ENCODE measurements at regions not wholly inside any gene's neighbourhood (a gene's known extent, or its start where the extent isn't known, plus 50 kb on each side); places are given as distances from the start of the nearest gene placed in this dataset.

- no peak for ATAC-seq (ENCODE audit: low read depth)
- TF ChIP-seq, protein P1, sequence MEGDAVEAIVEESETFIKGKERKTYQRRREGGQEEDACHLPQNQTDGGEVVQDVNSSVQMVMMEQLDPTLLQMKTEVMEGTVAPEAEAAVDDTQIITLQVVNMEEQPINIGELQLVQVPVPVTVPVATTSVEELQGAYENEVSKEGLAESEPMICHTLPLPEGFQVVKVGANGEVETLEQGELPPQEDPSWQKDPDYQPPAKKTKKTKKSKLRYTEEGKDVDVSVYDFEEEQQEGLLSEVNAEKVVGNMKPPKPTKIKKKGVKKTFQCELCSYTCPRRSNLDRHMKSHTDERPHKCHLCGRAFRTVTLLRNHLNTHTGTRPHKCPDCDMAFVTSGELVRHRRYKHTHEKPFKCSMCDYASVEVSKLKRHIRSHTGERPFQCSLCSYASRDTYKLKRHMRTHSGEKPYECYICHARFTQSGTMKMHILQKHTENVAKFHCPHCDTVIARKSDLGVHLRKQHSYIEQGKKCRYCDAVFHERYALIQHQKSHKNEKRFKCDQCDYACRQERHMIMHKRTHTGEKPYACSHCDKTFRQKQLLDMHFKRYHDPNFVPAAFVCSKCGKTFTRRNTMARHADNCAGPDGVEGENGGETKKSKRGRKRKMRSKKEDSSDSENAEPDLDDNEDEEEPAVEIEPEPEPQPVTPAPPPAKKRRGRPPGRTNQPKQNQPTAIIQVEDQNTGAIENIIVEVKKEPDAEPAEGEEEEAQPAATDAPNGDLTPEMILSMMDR (IDR thresholded peaks at IDR 0.05) = no peak
- peaks cover 19% of the 10 kb centered on the region for H3K27me3 Mint-ChIP-seq
- intact Hi-C loops (cut with micrococcal nuclease) = no loop called here
- no peak overlapping the region for H3K27ac Mint-ChIP-seq
- no peak overlapping the region for H3K4me3 Mint-ChIP-seq
- DNase-seq = no peak
- CTCF ChIA-PET = no interaction called here
- H3K36me3 Mint-ChIP-seq (ENCODE audit: low read depth) = no peaks in the 10 kb centered on the region
- no peaks in the 10 kb centered on the region for H3K4me1 Mint-ChIP-seq
- H3K9me3 Mint-ChIP-seq = no peaks in the 10 kb centered on the region
- POLR2A ChIA-PET = no interaction called here
Observed at GRCh38 chr7:39811161-39811614, 138.9 kb upstream of the CDK13 start.

GRCh38 chr7:39816462-39817060 lies 133.5 kb upstream of the CDK13 start:
- ChIA-PET POLR2A (no interaction called here), CTCF (no interaction called here)
- intact Hi-C loops (cut with micrococcal nuclease) = no loop called here
- Mint-ChIP-seq H3K27me3 (peaks cover 17% of the 10 kb centered on the region), H3K9me3 (no peaks in the 10 kb centered on the region), H3K27ac (no peak overlapping the region), H3K4me3 (no peak overlapping the region), H3K36me3 (ENCODE audit: low read depth) (no peaks in the 10 kb centered on the region), H3K4me1 (no peaks in the 10 kb centered on the region)
- ATAC-seq (ENCODE audit: low read depth) (no peak), DNase-seq (no peak)
- TF ChIP-seq, protein P1 (IDR thresholded peaks at IDR 0.05) = no peak

GRCh38 chr7:39819514-39819913 lies 130.5 kb upstream of the CDK13 start:
- Mint-ChIP-seq H3K4me1 (no peaks in the 10 kb centered on the region), H3K36me3 (ENCODE audit: low read depth) (no peaks in the 10 kb centered on the region), H3K27me3 (peaks cover 18% of the 10 kb centered on the region), H3K4me3 (no peak overlapping the region), H3K9me3 (no peaks in the 10 kb centered on the region), H3K27ac (no peak overlapping the region)
- no peak for ATAC-seq (ENCODE audit: low read depth)
- intact Hi-C loops (cut with micrococcal nuclease) = no loop called here
- TF ChIP-seq, protein P1 (IDR thresholded peaks at IDR 0.05) = no peak
- ChIA-PET CTCF (no interaction called here), POLR2A (no interaction called here)
- DNase-seq = no peak

- DNase-seq = no peak
- Mint-ChIP-seq H3K27me3 (peaks cover 20% of the 10 kb centered on the region), H3K4me1 (no peaks in the 10 kb centered on the region), H3K27ac (no peak overlapping the region), H3K9me3 (no peaks in the 10 kb centered on the region), H3K36me3 (ENCODE audit: low read depth) (no peaks in the 10 kb centered on the region), H3K4me3 (no peak overlapping the region)
- POLR2A ChIA-PET = no interaction called here
- ATAC-seq (ENCODE audit: low read depth) = no peak
- CTCF ChIA-PET = no interaction called here
- intact Hi-C loops (cut with micrococcal nuclease) = no loop called here
- TF ChIP-seq, protein P1 (IDR thresholded peaks at IDR 0.05) = no peak
Observed at GRCh38 chr7:39824456-39825200, 125.4 kb upstream of the CDK13 start.

GRCh38 chr7:39825401-39825980 lies 124.6 kb upstream of the CDK13 start:
- no peaks in the 10 kb centered on the region for H3K36me3 Mint-ChIP-seq (ENCODE audit: low read depth)
- ATAC-seq (ENCODE audit: low read depth) (no peak), DNase-seq (no peak)
- TF ChIP-seq, protein P1 (IDR thresholded peaks at IDR 0.05) = no peak
- POLR2A ChIA-PET = no interaction called here
- H3K4me3 Mint-ChIP-seq = no peak overlapping the region
- H3K27me3 Mint-ChIP-seq = peaks cover 24% of the 10 kb centered on the region
- H3K27ac Mint-ChIP-seq = no peak overlapping the region
- no peaks in the 10 kb centered on the region for H3K4me1 Mint-ChIP-seq
- H3K9me3 Mint-ChIP-seq = no peaks in the 10 kb centered on the region
- CTCF ChIA-PET = no interaction called here
- intact Hi-C loops (cut with micrococcal nuclease) = no loop called here
